HG02970 (cell line): ENCODE measurements at regions not wholly inside any gene's neighbourhood (a gene's known extent, or its start where the extent isn't known, plus 50 kb on each side); places are given as distances from the start of the nearest gene placed in this dataset.
"Not testable (repeated sequence)": the region's sequence is repeated elsewhere in the genome, so short reads cannot be mapped to it uniquely, and the experiment has no call there.

Source experiments
- ATAC-seq: cut with Tn5 transposase; IDR thresholded peaks from one replicate; pipeline ENCODE4 v1.9.1; 2021; ENCODE audit warnings: mild to moderate bottlenecking, moderate library complexity, moderate number of reproducible peaks; ENCODE audit not compliant: unreplicated experiment, low FRiP score

DNA sequence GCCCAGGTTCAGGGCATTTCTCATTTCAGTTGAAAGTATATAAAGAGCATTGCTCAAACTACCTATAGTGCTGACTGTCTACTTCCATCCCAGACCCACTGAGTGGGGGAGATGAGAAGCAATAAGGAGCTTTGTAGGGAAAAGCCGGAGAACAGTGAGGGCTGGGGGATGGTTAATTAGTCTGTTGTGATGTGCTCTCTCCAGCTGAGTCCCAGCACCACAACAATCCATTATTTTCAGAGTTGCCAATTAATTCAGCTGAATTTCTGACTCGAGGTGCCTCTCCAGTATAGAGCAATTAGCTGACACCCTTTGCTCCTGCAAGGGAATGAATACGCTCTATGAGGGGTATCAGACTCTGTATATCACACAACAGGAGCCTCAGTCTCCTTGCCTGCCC, 1118.6 kb downstream of the SORCS3 start:
- no peak for ATAC-seq

DNA sequence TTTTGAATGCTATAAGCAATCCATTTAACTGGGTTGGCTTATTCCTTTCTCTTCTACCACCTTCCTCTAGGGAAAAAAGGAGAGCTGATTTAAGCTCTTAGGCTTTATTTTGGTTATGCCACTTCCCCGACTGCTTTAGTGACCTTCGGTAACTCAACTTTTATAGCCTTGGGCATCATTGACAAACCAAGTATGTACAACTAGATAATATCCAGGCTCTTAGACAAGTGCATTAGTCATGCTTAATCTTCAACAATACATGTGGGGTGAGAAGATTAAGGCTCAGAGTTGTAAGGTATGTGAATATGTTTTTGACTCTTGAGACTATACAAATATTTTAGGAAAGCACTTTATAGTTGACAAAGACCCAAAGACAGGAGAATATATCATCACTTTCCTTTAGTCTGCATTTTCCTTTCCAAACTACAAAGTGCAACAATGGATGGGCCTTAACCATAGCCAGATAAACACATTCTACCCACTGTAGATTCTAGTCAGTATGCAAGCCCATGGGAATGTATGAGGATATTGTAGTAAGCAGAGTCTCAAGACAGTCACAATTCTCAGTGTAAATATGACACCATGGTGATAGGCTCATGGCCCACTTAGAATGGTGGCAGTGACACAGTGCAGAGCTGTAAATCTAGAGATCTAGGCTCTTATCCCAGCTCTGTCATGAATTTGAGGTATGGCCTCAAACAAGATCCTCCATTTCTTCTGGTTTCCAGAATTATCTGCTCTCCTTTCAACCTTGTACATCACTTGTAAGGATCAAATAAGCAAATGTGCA, 1117.3 kb downstream of the SORCS3 start:
- no peak for ATAC-seq

DNA sequence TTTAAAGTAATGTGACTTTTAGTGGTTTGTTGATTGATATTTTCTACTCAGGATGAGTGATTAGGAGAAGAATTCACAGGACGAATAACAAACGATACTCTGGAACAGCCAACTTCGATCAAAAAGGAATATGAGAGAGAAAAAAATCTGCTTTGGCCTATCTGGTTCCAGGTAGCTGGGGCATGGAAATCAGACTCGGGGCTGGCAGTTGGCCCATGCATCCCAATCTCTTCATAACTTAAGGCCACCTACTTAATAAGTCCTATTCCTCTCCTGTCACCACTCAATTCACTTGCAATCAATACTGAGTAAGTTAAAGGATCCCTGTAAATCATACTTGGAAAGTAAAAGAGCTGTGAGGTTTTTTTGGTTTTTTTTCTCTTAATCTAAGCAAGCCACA, 1116.2 kb downstream of the SORCS3 start:
- ATAC-seq: no peak

- no peak for ATAC-seq
Measured at GRCh38 chr10:105756386-105756785, 1115.3 kb downstream of the SORCS3 start.

DNA sequence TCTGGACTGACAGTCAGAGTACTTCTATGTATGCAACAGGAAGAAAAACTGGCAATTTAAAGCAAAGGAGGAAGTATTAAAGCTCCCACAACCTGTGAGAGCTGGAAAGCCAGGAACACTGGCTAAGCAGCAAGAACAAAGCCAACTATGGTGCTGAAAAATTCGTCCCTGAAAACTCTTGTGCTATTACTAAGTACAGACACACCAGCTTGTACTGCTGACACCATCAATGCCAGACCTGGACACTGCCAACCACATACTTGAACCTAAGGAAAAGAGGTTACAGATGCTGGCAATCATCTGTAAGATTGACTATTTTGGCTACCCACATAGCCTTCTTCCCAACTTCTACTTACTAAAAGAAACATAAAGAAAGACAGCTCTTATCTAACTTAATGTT, 1110.6 kb downstream of the SORCS3 start:
- no peak for ATAC-seq

GRCh38 chr10:105745596-105746148, 1104.6 kb downstream of the SORCS3 start:
- ATAC-seq: no peak

GRCh38 chr10:105743343-105744056, 1102.4 kb downstream of the SORCS3 start:
- no peak for ATAC-seq

- ATAC-seq: no peak
Measured at GRCh38 chr10:105742923-105743322, 1101.8 kb downstream of the SORCS3 start.

- no peak for ATAC-seq
Measured at GRCh38 chr10:105742184-105742583, 1101.1 kb downstream of the SORCS3 start.

- ATAC-seq: no peak
Measured at GRCh38 chr10:105734479-105734878, 1093.4 kb downstream of the SORCS3 start.

DNA sequence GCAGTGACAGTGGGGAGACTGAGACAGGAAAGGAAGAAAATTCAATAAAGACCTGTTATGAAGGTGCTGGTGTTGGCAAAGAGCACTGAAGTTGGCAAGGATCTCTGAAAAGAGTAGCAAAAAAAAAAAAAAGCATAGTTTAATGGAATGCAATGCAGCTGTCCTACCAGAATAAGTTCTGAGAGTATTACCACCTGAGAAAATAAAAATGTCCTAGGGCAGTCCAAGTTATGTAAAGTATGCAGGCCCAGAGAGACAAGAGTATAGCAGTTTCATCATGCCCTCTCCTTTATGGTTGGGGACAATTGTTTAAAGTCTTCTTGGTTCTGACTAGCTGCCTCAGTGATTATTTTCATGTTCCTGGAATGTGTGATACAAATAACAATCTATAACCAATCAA, 1092.8 kb downstream of the SORCS3 start:
- ATAC-seq: no peak

GRCh38 chr10:105729428-105729827, 1088.3 kb downstream of the SORCS3 start:
- no peak for ATAC-seq

GRCh38 chr10:105727586-105727985, 1086.5 kb downstream of the SORCS3 start:
- ATAC-seq: not testable (repeated sequence)

DNA sequence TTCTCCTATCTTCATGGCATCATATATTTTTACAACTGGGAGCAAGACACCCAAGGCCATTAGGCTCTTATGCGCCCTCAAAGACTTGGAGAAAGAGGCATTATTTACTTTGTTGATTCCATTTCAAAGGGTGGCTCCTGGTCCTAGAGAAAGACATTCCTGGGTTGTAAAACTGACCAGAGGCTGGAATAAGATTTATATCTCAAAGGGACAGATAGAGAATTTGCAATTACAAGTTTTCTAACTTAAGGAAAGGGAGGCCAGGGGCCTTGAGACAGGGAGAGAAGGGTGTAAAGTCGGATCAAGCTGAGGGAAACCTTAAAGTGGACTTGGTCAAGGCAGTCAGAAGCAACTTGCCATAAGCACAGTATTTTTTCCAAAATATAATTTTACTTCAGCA, 1086.0 kb downstream of the SORCS3 start:
- no peak for ATAC-seq

DNA sequence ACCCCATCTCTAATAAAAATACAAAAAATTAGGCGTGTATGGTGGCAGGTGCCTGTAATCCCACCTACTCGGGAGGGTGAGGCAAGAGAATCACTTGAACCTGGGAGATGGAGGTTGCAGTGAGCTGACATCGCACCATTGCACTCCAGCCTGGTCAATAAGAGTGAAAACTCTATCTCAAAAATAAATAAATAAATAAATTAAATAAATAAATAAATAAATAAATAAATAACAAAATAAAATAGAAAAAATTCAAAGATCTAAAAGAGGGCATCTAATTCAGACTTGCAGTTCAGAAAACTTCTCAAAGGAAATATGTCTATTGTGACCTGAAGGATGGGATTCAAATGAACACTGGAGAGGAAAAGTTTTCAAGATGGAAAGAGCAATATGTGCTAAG, 1085.1 kb downstream of the SORCS3 start:
- ATAC-seq: no peak

DNA sequence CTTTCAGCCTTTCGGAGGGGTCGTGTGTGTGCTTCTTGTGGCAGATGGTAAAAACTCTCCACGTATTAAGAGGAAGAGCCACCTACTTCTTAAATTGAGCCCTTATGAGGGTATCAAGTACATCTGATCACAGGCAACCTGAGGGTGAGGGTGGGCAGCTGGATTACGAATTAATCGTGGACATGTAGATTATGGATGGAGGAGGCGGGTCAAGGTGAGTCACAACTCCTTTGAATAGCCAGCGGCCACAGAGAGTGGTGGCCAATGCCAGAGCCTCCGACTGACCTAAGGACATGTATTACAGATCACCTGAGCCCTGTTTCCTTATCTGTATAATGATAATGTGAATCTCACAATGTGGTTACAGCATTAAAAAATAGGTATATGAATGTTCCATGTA, 1083.9 kb downstream of the SORCS3 start:
- ATAC-seq: no peak

DNA sequence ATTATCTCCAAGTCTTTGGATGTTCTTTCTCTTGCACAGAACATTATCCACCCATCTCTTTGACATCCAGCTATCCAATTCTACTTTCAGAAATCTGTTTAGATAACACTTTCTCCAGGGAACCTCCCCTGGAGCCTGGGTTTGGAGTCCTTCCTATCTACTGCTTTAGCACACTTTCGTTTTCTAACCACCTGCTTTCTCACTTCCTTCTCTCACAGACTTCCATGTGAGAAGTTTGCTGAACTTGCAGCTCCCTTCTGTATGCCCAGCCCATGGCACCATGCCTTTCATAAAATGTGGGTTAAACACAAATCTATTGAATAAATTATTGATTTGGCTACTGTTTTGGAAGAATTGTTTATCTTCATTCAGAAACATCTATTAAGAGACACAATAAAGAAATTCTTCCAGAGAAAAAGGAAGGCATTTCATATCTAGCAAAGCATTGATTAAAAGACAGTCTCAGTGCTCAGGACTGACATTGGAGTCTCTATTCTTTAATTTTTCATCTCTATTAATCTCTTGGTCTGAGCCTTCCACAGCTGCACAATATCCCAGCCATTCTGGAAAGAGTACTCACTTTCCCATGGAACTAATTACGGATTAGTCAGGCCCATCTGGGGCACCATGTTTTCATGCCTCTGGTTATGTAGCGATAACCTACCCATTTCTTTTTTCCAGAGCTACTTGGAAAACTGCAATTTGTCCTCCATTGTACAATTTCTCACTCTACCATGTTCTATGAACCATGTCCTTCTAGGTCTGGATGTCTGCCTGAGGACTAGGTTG, 1077.3 kb downstream of the SORCS3 start:
- no peak for ATAC-seq

DNA sequence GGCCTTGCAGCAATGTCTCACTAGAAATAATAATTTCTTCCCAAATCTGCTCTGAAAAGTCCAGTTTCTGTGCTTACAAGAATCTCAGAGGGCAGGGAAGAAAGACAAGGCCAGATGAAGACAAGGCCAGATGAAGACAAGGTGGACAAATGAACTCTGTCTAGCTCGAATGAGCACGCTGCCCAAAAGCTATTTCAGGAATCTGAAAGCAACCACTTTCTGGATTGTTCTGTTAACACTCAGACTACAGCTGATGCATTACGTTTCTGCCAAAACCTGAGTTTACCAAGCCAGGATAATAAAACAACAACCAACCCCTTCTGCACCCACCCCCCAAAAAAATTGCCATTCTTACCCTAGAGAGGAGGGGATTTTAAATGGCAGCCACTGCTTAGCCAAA, 1073.6 kb downstream of the SORCS3 start:
- no peak for ATAC-seq

- no peak for ATAC-seq
Measured at GRCh38 chr10:105707603-105708002, 1066.5 kb downstream of the SORCS3 start.

- no peak for ATAC-seq
Measured at GRCh38 chr10:105706281-105707026, 1065.4 kb downstream of the SORCS3 start.
